ENCODE measurements at regions not wholly inside any gene's neighbourhood (a gene's known extent, or its start where the extent isn't known, plus 50 kb on each side); places are given as distances from the start of the nearest gene placed in this dataset.
"Not testable (repeated sequence)": the region's sequence is repeated elsewhere in the genome, so short reads cannot be mapped to it uniquely, and the experiment has no call there.

GRCh38 chr10:78341953-78342614, 308.4 kb downstream of the RPS24 start:
- DNase-seq (ENCODE audit: low read depth), result no peak

GRCh38 chr10:78342827-78343653, 309.4 kb downstream of the RPS24 start:
- DNase-seq (ENCODE audit: low read depth), result no peak

- DNase-seq (ENCODE audit: low read depth), result not testable (repeated sequence)
Measured at GRCh38 chr10:78344257-78344656, 310.6 kb downstream of the RPS24 start.

GRCh38 chr10:78345515-78345914, 311.9 kb downstream of the RPS24 start:
- not testable (repeated sequence) for DNase-seq (ENCODE audit: low read depth)

- no peak for DNase-seq (ENCODE audit: low read depth)
Measured at GRCh38 chr10:78346721-78347120, 313.1 kb downstream of the RPS24 start.

GRCh38 chr10:78348411-78349164, 314.9 kb downstream of the RPS24 start:
- no peak for DNase-seq (ENCODE audit: low read depth)

- no peak for DNase-seq (ENCODE audit: low read depth)
Measured at GRCh38 chr10:78349165-78349516, 315.5 kb downstream of the RPS24 start.

- no peak for DNase-seq (ENCODE audit: low read depth)
Measured at GRCh38 chr10:78349911-78350663, 316.4 kb downstream of the RPS24 start.

GRCh38 chr10:78351283-78351682, 317.6 kb downstream of the RPS24 start:
- no peak for DNase-seq (ENCODE audit: low read depth)

GRCh38 chr10:78351809-78352208, 318.1 kb downstream of the RPS24 start:
- no peak for DNase-seq (ENCODE audit: low read depth)

GRCh38 chr10:78353636-78354035, 320.0 kb downstream of the RPS24 start:
- DNase-seq (ENCODE audit: low read depth), result no peak

GRCh38 chr10:78354101-78354500, 320.4 kb downstream of the RPS24 start:
- no peak for DNase-seq (ENCODE audit: low read depth)

GRCh38 chr10:78356291-78356900, 322.7 kb downstream of the RPS24 start:
- DNase-seq (ENCODE audit: low read depth), result no peak

GRCh38 chr10:78357141-78358063, 323.7 kb downstream of the RPS24 start:
- no peak for DNase-seq (ENCODE audit: low read depth)

GRCh38 chr10:78358351-78358750, 324.7 kb downstream of the RPS24 start:
- no peak for DNase-seq (ENCODE audit: low read depth)

- no peak for DNase-seq (ENCODE audit: low read depth)
Measured at GRCh38 chr10:78358982-78359381, 325.3 kb downstream of the RPS24 start.

- no peak for DNase-seq (ENCODE audit: low read depth)
Measured at GRCh38 chr10:78359640-78360091, 326.0 kb downstream of the RPS24 start.

GRCh38 chr10:78360284-78360683, 326.6 kb downstream of the RPS24 start:
- DNase-seq (ENCODE audit: low read depth), result no peak

GRCh38 chr10:78361031-78361430, 327.4 kb downstream of the RPS24 start:
- no peak for DNase-seq (ENCODE audit: low read depth)

- DNase-seq (ENCODE audit: low read depth), result peak; percentile 19
Measured at GRCh38 chr10:78362406-78363022, 328.9 kb downstream of the RPS24 start.

Measured in Daoy (cell line).